ENCODE measurements at regions not wholly inside any gene's neighbourhood (a gene's known extent, or its start where the extent isn't known, plus 50 kb on each side); places are given as distances from the start of the nearest gene placed in this dataset.

GRCh38 chr6:149267513-149268043, 49.9 kb upstream of the TAB2 start:
- DNase-seq = no peak

Data from muscle of back (tissue), 3 donors.